Tibial nerve (tissue), 4 donors: ENCODE measurements at regions not wholly inside any gene's neighbourhood (a gene's known extent, or its start where the extent isn't known, plus 50 kb on each side); places are given as distances from the start of the nearest gene placed in this dataset.

Experiments used
- CTCF ChIP-seq, 5 experiments: fragments of 200-600 bp in 3 of 5; fragments of 450-650 bp in 2 of 5; sonication (generic) in 3 of 5; IDR thresholded peaks; one replicate each; pipeline ENCODE4 v1.5.1; 2016 to 2019; ENCODE audit warnings: antibody characterized with exemption in 5 of 5, mild to moderate bottlenecking in 3 of 5, moderate library complexity in 2 of 5
- EP300 ChIP-seq, 2 donors: sonication (generic); formaldehyde crosslinking; IDR thresholded peaks; one replicate each; pipeline ENCODE4 v1.6.1; 2017; ENCODE audit warnings: antibody characterized with exemption in 2 of 2, mild to moderate bottlenecking in 1 of 2
- POLR2A ChIP-seq, 2 donors: fragments of 450-650 bp; IDR thresholded peaks; one replicate each; pipeline ENCODE4 v1.6.1; 2017; ENCODE audit warnings: antibody characterized with exemption in 2 of 2, mild to moderate bottlenecking in 2 of 2, moderate library complexity in 2 of 2

GRCh38 chr6:51531623-51532022, 555.8 kb downstream of the PKHD1 start:
- TF ChIP-seq CTCF (IDR thresholded peaks at IDR 0.05): no peak
- TF ChIP-seq EP300 (IDR thresholded peaks at IDR 0.05): no peak
- TF ChIP-seq POLR2A (IDR thresholded peaks at IDR 0.05): no peak
